ENCODE measurements at regions not wholly inside any gene's neighbourhood (a gene's known extent, or its start where the extent isn't known, plus 50 kb on each side); places are given as distances from the start of the nearest gene placed in this dataset.

DNA sequence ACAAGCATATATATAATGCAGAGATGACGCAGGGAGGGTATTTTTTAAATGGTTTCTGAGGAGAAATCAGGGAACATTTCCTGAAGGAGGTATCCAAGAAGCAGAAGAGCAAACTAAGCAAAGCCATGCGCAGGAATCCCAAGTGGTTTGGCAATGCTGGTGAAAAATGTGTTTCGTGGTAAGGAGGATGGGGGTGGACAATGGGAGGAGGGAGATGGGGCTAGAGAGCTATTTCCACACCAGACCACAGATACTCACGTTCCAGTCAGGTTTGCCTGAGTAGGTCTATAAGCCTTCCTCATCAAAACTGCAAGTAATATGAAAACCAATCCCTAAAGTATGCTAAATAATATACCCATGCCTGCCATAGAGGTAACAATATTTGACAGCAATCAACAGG lies 223.7 kb upstream of the MKLN1 start:
- TF ChIP-seq POLR2A (IDR thresholded peaks at IDR 0.05; ENCODE audit: low read depth, low read length) (no peak), POLR2AphosphoS5 (IDR thresholded peaks at IDR 0.05; ENCODE audit: low read depth, low read length) (no peak), TAF1 (IDR thresholded peaks at IDR 0.05; ENCODE audit: borderline replicate concordance, low read depth, low read length) (no peak)

All from GM12892 (cell line).